Right forelimb (tissue), 1 donor: ENCODE measurements at regions not wholly inside any gene's neighbourhood (a gene's known extent, or its start where the extent isn't known, plus 50 kb on each side); places are given as distances from the start of the nearest gene placed in this dataset.

Experiments
- DNase-seq: peaks from one replicate; pipeline ENCODE4 v3.0.0-alpha.2; 2018

DNA sequence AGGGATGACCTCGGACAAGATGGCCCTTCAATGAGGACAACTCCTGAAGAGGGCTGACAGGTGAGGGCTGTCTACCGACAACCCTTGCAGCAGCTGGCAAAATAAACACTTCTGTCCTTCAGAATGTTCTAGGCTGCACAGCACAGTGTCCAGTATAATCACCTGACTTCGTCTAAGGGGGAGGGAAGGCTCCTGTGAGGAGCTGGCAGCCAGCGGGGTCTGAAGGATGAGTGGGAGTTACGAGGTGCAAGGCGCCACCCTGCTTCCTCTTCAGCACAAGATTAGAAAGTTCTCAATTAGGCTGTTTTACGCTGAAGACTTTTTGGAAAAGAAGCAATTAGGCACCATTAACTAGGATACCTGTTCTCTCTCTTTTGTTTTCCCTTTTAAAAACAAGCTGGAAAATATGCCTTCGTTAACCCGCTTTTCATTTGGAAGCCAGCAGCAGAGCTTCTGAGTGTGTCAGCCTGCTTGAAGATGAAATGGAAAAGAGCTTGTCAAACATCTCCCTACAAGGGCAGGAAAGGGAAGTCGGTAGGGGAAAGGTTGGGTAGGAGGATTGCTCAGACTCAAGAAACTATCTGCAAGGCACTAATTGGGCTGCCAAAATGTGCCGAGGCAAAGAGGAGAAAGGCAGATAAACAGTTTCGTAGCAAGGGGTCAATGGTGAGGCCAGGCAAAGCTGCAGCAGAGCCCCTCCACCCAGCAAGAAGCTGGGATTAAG lies 592.2 kb upstream of the CADM1 start:
- DNase-seq = no peak

DNA sequence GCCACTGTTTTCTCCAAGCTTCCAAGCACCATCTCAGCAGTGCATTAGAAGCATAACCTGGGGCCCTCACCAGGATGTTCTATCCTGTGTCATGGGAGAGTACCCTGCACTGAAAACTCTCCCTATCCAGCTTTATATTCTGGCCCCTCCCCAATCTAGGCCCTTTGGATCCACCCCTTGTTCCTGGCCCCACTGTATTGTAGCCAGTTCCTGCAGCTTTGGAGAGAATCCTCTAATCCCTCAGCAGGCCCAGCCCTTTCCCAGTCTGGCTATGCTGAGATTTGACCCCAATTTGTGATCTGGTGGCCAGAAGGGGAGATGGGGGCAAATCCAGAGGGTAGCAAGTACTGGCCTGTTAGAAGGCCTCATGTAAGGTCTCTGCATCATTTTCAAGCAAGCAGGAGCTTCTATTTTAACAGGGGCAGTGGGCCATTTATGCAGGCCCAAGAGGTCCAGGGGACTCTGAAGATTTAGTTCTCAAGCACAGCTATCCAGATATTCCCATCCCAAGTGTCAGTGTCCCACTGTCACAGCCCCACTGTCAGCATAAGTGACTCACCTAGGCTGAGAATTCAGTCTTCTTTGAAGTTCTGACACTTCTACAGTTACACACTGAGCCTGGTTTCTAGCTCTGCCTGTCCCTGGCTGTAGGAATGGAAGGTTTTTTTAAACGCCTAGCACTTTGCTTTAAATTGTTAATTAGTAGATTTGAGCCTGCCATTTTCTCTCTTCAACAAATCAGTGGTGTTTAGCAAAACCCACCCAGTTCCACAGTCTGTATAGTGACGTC lies 589.5 kb upstream of the CADM1 start:
- no peak for DNase-seq

- no peak for DNase-seq
These were observed 588.9 kb upstream of the CADM1 start for GRCh38 chr11:116093065-116093464.

DNA sequence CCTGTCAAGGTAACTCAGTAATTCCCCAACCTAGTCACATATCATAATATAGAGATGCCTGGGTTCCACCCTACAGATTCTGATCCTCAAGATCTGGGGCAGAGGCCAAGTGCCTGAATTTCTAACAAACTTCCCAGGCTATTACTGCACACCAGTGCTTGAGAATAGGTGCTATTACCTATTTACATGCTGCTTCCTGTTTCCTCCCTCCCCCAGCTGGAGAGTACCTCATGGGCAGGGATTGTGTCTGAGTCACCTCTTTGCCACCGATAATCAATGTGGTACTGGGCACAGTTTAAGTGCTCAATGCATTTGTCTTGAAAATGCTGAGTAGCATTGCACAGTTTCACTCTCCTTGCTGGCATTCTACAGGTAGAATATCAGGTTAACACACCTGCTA lies 582.2 kb upstream of the CADM1 start:
- no peak for DNase-seq

GRCh38 chr11:116085031-116085635 lies 580.9 kb upstream of the CADM1 start:
- DNase-seq = no peak

DNA sequence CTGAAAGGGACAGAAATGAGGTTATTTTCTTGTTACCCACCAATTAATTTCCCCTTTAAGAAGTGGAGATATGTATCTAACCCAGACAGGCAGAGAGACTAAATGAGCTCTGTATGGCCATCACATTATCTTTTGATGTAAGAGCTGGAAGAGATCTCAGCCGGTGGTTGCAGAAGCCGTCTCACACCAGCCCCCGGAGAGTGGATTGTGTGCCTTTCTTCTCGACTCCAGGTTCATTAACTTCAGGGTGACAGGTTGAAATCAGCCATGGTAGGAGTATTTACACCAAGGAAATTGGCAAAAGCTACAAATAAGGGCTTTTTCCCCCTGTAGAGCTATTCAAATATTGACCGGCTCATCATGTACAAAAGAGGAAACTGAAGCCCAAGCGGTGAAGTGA lies 580.3 kb upstream of the CADM1 start:
- DNase-seq = no peak

- no peak for DNase-seq
These were observed 578.0 kb upstream of the CADM1 start for GRCh38 chr11:116082256-116082655.

GRCh38 chr11:116079580-116079979 lies 575.4 kb upstream of the CADM1 start:
- DNase-seq = no peak

DNA sequence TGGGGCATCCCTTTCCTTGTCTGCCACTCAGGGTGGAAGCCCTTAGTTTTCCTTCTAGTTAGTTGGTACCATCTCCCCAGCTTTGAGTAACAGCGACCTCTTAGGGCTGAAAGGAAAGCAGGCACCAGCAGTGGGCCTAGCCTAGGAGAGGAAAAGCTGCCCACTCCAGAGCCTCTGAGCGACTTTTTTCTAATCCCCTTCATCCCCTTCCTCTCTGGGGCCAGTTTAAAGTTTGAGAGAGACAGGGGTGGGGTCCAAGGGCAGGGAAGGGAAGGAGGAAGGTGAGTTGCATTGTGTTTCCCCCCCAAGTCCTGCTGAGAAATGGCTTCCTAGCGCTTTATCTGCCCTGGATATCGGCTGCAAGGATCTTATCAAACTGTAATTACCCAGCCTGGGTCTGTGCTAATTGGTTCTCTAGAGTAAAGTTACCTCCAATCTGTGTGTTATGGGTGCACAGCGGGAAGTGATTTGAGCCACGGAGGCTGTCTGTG lies 573.9 kb upstream of the CADM1 start:
- DNase-seq = no peak

DNA sequence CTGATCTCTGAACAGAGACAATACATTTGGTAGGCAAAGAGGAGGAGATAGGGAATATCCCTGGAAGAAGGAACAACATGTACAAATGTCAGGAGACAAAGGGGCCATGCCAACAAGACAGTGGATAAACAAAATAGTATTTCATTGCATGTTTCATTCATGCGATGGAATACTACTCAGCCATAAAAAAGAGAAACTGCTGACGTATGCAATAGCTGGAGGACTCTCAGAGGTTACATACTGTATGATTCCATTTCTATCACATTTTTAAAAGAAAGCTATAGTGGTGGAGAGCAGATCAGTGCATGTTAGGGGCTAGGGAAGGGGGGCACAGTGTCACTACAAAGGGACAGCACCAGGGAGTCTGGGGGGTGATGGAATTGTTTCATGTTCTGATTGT lies 572.9 kb upstream of the CADM1 start:
- DNase-seq = no peak

GRCh38 chr11:116073854-116074837 lies 569.9 kb upstream of the CADM1 start:
- DNase-seq = peak; percentile 51

GRCh38 chr11:116072601-116073410 lies 568.6 kb upstream of the CADM1 start:
- no peak for DNase-seq

DNA sequence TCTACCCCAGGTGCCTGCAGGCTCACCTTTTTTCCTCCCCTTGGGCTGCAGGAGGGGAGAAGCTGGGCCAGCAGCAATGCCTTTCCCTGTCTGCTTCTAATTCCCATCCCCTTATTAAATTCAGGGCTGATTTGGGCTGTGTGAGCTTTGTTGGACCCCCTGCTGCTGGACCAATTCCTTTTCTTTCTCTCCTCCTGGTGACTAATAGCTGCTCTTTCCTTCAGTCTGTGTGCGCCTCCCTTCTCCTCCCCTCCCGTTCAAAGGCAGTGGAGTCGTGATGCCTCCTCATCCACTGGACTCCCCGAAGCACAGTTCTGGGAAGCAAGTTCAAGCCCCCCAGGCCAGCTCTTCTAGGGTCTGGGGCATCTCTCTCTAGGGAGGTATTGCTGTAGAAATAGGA lies 567.9 kb upstream of the CADM1 start:
- no peak for DNase-seq

DNA sequence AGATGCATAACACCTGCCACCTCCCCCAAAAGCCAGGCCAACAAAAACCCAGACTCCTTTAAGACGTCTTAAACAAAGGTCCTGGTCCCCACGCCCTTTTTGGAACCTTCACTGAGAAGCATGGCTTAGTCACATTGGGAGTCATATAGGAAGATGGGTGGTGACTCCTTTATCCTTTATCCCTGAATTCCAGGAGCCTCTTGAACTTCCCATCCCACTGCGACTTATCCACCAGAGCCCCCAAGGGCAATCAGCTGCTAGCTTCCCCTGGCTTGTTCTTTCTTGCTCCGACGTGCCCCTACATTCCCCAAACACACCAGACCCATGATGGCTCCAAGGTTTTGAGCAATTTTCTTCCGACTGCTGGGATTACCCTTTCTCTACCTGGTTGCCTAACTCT lies 567.0 kb upstream of the CADM1 start:
- no peak for DNase-seq

GRCh38 chr11:116070520-116070919 lies 566.3 kb upstream of the CADM1 start:
- no peak for DNase-seq

DNA sequence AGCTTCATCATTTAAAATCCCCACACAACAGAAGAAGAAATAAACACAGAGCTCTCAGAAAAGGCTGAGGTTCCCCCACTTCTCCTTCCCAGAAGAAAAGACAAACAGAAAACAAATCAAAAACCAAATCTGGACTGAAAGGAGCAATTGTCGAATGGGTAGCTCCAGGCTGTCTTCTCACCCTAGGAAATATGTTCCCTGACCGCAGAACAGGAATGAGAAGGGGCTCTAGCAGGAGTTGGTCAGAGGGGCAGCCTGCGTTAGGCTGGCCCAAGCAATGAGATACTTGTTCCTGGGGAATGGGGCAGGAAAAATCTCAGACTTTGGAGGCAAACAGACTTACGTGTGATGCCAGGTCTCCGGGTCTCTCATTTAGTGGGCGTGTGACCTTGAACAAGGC lies 562.6 kb upstream of the CADM1 start:
- DNase-seq = no peak

- DNase-seq = no peak
These were observed 561.8 kb upstream of the CADM1 start for GRCh38 chr11:116065986-116066385.

DNA sequence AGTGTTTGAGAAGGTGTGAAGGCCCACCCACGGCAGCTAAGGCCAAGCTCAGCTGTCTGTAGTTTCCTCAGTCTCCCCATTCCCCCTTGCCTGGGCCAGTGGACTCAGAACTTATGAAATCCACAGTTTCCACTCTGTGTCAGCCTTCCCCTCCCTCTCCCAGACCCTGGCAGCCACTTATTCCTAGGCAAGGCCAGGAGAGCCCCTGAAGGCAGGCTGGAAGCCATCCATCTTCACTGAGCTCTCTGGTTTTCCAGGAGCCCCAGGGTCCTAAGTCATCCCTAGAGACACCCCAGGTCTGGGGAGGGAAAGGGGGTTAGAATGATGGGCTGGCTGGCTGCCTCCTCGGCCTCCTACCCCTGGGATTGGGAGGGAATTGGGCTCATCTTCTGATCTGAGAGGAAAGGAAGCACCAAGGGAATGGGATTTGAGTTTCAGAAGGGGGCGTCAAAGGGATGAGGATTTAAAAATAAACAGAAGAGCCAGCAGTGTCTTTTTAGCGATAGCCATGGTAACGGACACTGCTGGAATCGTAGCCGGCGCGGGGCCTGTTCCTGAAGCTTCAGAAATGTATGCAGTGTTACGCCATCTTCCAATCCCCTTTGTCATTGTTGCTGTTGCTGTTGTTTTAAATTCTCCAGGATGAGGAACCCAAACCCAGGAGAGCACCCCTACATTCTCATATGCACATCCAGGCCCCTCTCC lies 561.1 kb upstream of the CADM1 start:
- DNase-seq = no peak

- DNase-seq = peak; percentile 47
These were observed 558.4 kb upstream of the CADM1 start for GRCh38 chr11:116062490-116063171.

- DNase-seq = no peak
These were observed 557.9 kb upstream of the CADM1 start for GRCh38 chr11:116062129-116062489.

DNA sequence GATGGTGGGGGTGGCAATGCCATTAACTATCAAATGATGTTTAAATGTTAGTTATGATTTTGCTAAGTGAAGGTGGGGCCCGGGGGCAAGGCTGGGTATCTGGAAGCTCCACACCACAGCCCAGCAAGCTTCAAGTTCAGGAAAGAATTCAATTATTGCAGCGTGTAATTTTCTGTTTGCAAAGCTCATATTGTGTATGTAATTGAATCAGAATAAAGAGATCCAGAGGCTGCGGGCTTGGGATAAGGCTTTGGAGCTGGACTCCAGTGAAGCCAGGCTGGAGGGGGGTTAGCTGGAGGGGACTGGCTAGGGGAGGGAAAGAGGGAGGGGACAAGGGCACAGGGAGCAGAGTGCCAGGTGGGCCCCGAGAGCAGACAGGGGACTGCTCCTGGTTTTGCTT lies 557.1 kb upstream of the CADM1 start:
- no peak for DNase-seq
